Naive B cell (primary cell): ENCODE measurements at regions not wholly inside any gene's neighbourhood (a gene's known extent, or its start where the extent isn't known, plus 50 kb on each side); places are given as distances from the start of the nearest gene placed in this dataset.
"Not testable (repeated sequence)": the region's sequence is repeated elsewhere in the genome, so short reads cannot be mapped to it uniquely, and the experiment has no call there.

Source experiments
- ATAC-seq, 2 donors: fragments of 150-1000 bp; cut with Tn5 transposase; 2 replicates each; pipeline ENCODE4 v1.10.0; 2021; ENCODE audit warnings: low read depth in 2 of 2, mild to moderate bottlenecking in 2 of 2, moderate library complexity in 2 of 2
- DNase-seq: peaks from one replicate; pipeline ENCODE4 v3.0.0; 2022
- H3K27ac Mint-ChIP-seq, 6 donors: one replicate each; pipeline ENCODE4 v1.8.0; 2020 to 2022; ENCODE audit warnings: mild to moderate bottlenecking in 6 of 6, mixed read lengths in 6 of 6, moderate library complexity in 5 of 6, inconsistent platforms in 2 of 6
- H3K27me3 Mint-ChIP-seq, 3 donors: one replicate each; pipeline ENCODE4 v1.8.0; 2021 to 2022; ENCODE audit warnings: mixed read lengths in 3 of 3, mild to moderate bottlenecking in 1 of 3
- H3K36me3 Mint-ChIP-seq, 2 donors: one replicate each; pipeline ENCODE4 v1.8.0; 2020 to 2022; ENCODE audit warnings: mixed read lengths in 2 of 2, inconsistent platforms in 1 of 2, mild to moderate bottlenecking in 1 of 2
- H3K4me1 Mint-ChIP-seq, 3 donors: one replicate each; pipeline ENCODE4 v1.8.0; 2020 to 2022; ENCODE audit warnings: mixed read lengths in 3 of 3, inconsistent platforms in 1 of 3, mild to moderate bottlenecking in 1 of 3, moderate library complexity in 1 of 3
- H3K4me3 Mint-ChIP-seq, 8 donors: one replicate each; pipeline ENCODE4 v1.8.0; 2020 to 2022; ENCODE audit warnings: mild to moderate bottlenecking in 8 of 8, mixed read lengths in 8 of 8, moderate library complexity in 8 of 8, inconsistent platforms in 2 of 8
- H3K9me3 Mint-ChIP-seq, 7 donors: one replicate each; pipeline ENCODE4 v1.8.0; 2020 to 2022; ENCODE audit warnings: mixed read lengths in 7 of 7, mild to moderate bottlenecking in 5 of 7, inconsistent platforms in 2 of 7, moderate library complexity in 1 of 7

GRCh38 chr4:97411356-97411755 is 731.9 kb downstream of the STPG2 start:
- ATAC-seq (no peak), DNase-seq (no peak)
- no peaks in the 10 kb centered on the region for H3K27me3 Mint-ChIP-seq
- no peaks in the 10 kb centered on the region for H3K4me1 Mint-ChIP-seq
- H3K27ac Mint-ChIP-seq: no peak overlapping the region
- H3K4me3 Mint-ChIP-seq: no peak overlapping the region
- peaks cover 2 to 24% (median 4%) of the 10 kb centered on the region in 7 donors for H3K9me3 Mint-ChIP-seq
- H3K36me3 Mint-ChIP-seq: no peaks in the 10 kb centered on the region

DNA sequence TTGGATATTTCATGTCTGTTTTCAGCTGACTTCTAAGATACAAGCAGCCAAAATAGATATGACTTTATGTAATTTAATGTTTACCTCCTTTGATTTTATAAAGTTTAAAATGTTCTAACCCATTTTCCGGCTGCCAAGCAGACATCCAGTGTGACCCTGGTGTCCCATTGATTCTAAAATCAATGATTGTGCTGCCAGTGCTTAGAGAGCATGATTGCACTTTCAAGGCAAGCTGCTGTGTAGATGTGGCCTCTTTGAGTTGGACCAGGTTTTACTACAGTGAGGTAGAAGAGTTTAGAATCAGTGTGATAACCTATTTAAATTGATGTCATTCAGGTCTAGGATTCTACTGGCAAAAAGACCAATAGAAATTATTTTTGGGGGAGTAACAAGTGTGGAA is 730.9 kb downstream of the STPG2 start:
- Mint-ChIP-seq H3K9me3 (peaks cover 2 to 27% (median 3%) of the 10 kb centered on the region in 7 donors), H3K27me3 (no peaks in the 10 kb centered on the region), H3K4me1 (no peaks in the 10 kb centered on the region), H3K4me3 (no peak overlapping the region), H3K27ac (no peak overlapping the region), H3K36me3 (no peaks in the 10 kb centered on the region)
- DNase-seq: no peak
- ATAC-seq: no peak

- no peak for ATAC-seq
- Mint-ChIP-seq H3K9me3 (peaks cover 6 to 38% (median 8%) of the 10 kb centered on the region in 7 donors), H3K4me1 (no peaks in the 10 kb centered on the region), H3K27me3 (no peaks in the 10 kb centered on the region), H3K4me3 (no peak overlapping the region), H3K36me3 (no peaks in the 10 kb centered on the region), H3K27ac (no peak overlapping the region)
- no peak for DNase-seq
Measured at GRCh38 chr4:97414161-97414560, 729.1 kb downstream of the STPG2 start.

GRCh38 chr4:97432551-97432950 is 710.7 kb downstream of the STPG2 start:
- no peak overlapping the region for H3K27ac Mint-ChIP-seq
- no peaks in the 10 kb centered on the region for H3K36me3 Mint-ChIP-seq
- peaks cover 5 to 45% (median 16%) of the 10 kb centered on the region in 7 donors for H3K9me3 Mint-ChIP-seq
- no peak for ATAC-seq
- no peaks in the 10 kb centered on the region for H3K4me1 Mint-ChIP-seq
- no peak for DNase-seq
- H3K4me3 Mint-ChIP-seq: no peak overlapping the region
- no peaks in the 10 kb centered on the region for H3K27me3 Mint-ChIP-seq

- not testable (repeated sequence) for DNase-seq, ATAC-seq
Measured at GRCh38 chr4:97437998-97438705, 705.1 kb downstream of the STPG2 start.

GRCh38 chr4:97453186-97453585 is 690.1 kb downstream of the STPG2 start:
- H3K4me3 Mint-ChIP-seq: no peak overlapping the region
- no peaks in the 10 kb centered on the region for H3K27me3 Mint-ChIP-seq
- ATAC-seq (no peak), DNase-seq (no peak)
- no peaks in the 10 kb centered on the region for H3K4me1 Mint-ChIP-seq
- no peaks in the 10 kb centered on the region for H3K36me3 Mint-ChIP-seq
- H3K27ac Mint-ChIP-seq: no peak overlapping the region
- peaks cover 7 to 29% (median 18%) of the 10 kb centered on the region in 7 donors for H3K9me3 Mint-ChIP-seq

More at GRCh38 chr4:97437998-97438705, 705.1 kb downstream of the STPG2 start:
- not testable (repeated sequence) for H3K27me3 Mint-ChIP-seq, H3K36me3 Mint-ChIP-seq, H3K4me1 Mint-ChIP-seq, H3K27ac Mint-ChIP-seq, H3K4me3 Mint-ChIP-seq
- H3K9me3 Mint-ChIP-seq: peaks cover 5 to 28% (median 15%) of the 10 kb centered on the region in 7 donors

DNA sequence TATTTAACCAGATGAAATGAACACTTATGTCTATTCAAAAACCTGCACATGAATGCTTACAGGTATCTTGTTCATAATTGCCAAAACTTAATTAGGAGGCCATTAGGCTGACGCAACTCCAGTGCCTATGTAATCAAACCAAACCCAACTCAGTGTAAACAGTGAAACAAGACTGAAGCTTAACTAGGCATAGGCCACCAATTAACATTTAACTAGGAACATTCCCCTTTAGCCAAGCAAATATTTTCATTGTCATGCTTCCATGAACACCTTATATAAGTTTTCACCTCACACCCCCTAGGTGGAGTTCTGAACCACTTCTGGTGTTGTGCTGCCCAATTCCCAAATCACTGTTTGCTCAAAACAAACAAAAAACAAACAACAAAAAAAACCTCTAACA is 686.0 kb downstream of the STPG2 start:
- peaks cover 3 to 24% (median 10%) of the 10 kb centered on the region in 7 donors for H3K9me3 Mint-ChIP-seq
- ATAC-seq (no peak), DNase-seq (no peak)
- H3K36me3 Mint-ChIP-seq: no peaks in the 10 kb centered on the region
- H3K27me3 Mint-ChIP-seq: no peaks in the 10 kb centered on the region
- H3K4me1 Mint-ChIP-seq: no peaks in the 10 kb centered on the region
- H3K27ac Mint-ChIP-seq: no peak overlapping the region
- no peak overlapping the region for H3K4me3 Mint-ChIP-seq

- Mint-ChIP-seq H3K27me3 (no peaks in the 10 kb centered on the region), H3K4me3 (no peak overlapping the region), H3K4me1 (no peaks in the 10 kb centered on the region), H3K36me3 (no peaks in the 10 kb centered on the region), H3K27ac (no peak overlapping the region), H3K9me3 (peaks cover 3 to 18% (median 7%) of the 10 kb centered on the region in 7 donors)
- DNase-seq (no peak), ATAC-seq (no peak)
Measured at GRCh38 chr4:97468272-97468671, 675.0 kb downstream of the STPG2 start.

- no peak overlapping the region for H3K4me3 Mint-ChIP-seq
- H3K27me3 Mint-ChIP-seq: no peaks in the 10 kb centered on the region
- H3K4me1 Mint-ChIP-seq: no peaks in the 10 kb centered on the region
- DNase-seq (no peak), ATAC-seq (no peak)
- no peaks in the 10 kb centered on the region for H3K36me3 Mint-ChIP-seq
- H3K27ac Mint-ChIP-seq: no peak overlapping the region
- peaks cover 0 to 7% (median 4%) of the 10 kb centered on the region in 7 donors for H3K9me3 Mint-ChIP-seq
Measured at GRCh38 chr4:97475621-97476020, 667.7 kb downstream of the STPG2 start.

- Mint-ChIP-seq H3K4me3 (no peak overlapping the region), H3K36me3 (no peaks in the 10 kb centered on the region), H3K4me1 (no peaks in the 10 kb centered on the region), H3K27me3 (no peaks in the 10 kb centered on the region), H3K9me3 (peaks cover 0 to 6% (median 4%) of the 10 kb centered on the region in 7 donors), H3K27ac (no peak overlapping the region)
- no peak for ATAC-seq
- DNase-seq: no peak
Measured at GRCh38 chr4:97477974-97478373, 665.3 kb downstream of the STPG2 start.

DNA sequence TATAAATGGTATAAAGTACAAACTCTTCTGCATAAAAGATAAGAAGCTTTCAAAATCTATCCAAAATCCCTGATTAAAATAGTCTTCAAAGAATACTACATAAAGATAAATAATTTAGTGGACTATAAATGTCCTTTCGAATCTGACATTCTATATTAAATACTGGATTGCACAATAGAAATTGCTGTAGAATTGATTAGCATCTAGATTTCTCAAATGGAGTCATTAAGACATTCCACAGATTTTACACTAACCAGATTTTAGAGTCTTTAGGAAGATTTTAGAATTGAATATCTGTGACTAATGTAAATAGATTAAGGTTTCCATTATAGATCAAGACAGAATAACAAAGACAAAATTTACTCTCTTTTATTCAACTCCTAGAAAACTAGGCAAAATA is 663.9 kb downstream of the STPG2 start:
- no peak overlapping the region for H3K27ac Mint-ChIP-seq
- H3K36me3 Mint-ChIP-seq: no peaks in the 10 kb centered on the region
- no peak for ATAC-seq
- no peaks in the 10 kb centered on the region for H3K27me3 Mint-ChIP-seq
- no peak for DNase-seq
- peaks cover 0 to 5% (median 1%) of the 10 kb centered on the region in 7 donors for H3K9me3 Mint-ChIP-seq
- no peak overlapping the region for H3K4me3 Mint-ChIP-seq
- H3K4me1 Mint-ChIP-seq: no peaks in the 10 kb centered on the region

- H3K4me3 Mint-ChIP-seq: no peak overlapping the region
- no peaks in the 10 kb centered on the region for H3K36me3 Mint-ChIP-seq
- no peak overlapping the region for H3K27ac Mint-ChIP-seq
- DNase-seq (no peak), ATAC-seq (no peak)
- H3K9me3 Mint-ChIP-seq: peaks cover 0 to 9% (median 6%) of the 10 kb centered on the region in 7 donors
- no peaks in the 10 kb centered on the region for H3K4me1 Mint-ChIP-seq
- no peaks in the 10 kb centered on the region for H3K27me3 Mint-ChIP-seq
Measured at GRCh38 chr4:97491856-97492255, 651.4 kb downstream of the STPG2 start.

DNA sequence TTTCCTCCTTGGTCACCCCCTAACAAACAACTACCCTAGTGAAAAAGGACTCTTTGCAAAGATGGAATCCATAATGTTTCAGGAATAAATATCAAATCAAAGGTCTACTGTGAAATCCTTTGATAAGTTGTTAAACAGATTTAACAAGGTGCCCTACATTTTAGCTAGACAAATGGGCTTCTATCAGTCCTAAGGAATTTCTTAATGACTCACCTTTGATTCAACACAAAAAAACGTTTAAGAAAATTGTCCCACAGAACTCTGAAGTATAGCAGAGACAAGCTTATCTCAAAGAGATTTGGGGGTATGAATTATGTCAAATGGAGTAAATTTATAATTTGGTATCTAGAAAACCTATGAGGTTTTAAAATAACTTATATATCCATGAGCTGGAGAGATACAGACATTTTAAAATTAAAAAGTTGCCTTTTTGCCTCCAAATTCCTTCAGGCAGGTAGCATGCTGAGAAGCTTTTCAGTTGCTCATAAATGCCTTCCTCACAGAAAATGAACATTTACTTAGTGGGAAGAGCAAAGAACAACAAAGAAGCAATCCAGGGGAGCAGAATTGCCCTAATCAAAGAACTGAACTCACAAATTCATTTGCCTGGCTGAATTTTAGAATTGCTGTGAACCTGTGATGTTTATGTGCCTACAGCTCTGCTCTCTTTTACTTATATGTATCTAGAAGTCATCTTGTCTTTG is 649.3 kb downstream of the STPG2 start:
- Mint-ChIP-seq H3K4me1 (no peaks in the 10 kb centered on the region), H3K9me3 (peaks cover 0 to 7% (median 4%) of the 10 kb centered on the region in 7 donors), H3K27ac (no peak overlapping the region), H3K4me3 (no peak overlapping the region), H3K36me3 (no peaks in the 10 kb centered on the region), H3K27me3 (no peaks in the 10 kb centered on the region)
- DNase-seq: no peak
- no peak for ATAC-seq

GRCh38 chr4:97496298-97496873 is 646.9 kb downstream of the STPG2 start:
- no peaks in the 10 kb centered on the region for H3K4me1 Mint-ChIP-seq
- H3K4me3 Mint-ChIP-seq: no peak overlapping the region
- no peak for DNase-seq
- H3K27ac Mint-ChIP-seq: no peak overlapping the region
- no peaks in the 10 kb centered on the region for H3K36me3 Mint-ChIP-seq
- ATAC-seq: no peak
- H3K9me3 Mint-ChIP-seq: peaks cover 0 to 4% (median 0%) of the 10 kb centered on the region in 7 donors
- no peaks in the 10 kb centered on the region for H3K27me3 Mint-ChIP-seq
